ENCODE measurements at regions not wholly inside any gene's neighbourhood (a gene's known extent, or its start where the extent isn't known, plus 50 kb on each side); places are given as distances from the start of the nearest gene placed in this dataset.

- Histone ChIP-seq H3K79me2 (ENCODE audit: control insufficient read depth, low read length) (no peaks in the 10 kb centered on the region), H3K9me2 (replicated peaks; ENCODE audit: control insufficient read depth, low read length) (no peaks in the 10 kb centered on the region), H3F3A (ENCODE audit: control insufficient read depth, insufficient read depth) (no peaks in the 10 kb centered on the region), H3K27me3 (ENCODE audit: control insufficient read depth, low read length) (no peaks in the 10 kb centered on the region), H3K4me2 (ENCODE audit: low read length) (no peak overlapping the region), H3K4me1 (ENCODE audit: control insufficient read depth, low read length) (peaks cover 5% of the 10 kb centered on the region; the same call in 1 of the 2 replicates), H3K36me3 (ENCODE audit: control insufficient read depth, low read length) (no peaks in the 10 kb centered on the region), H3K9me3 (ENCODE audit: control insufficient read depth, insufficient read depth, low read length) (no peaks in the 10 kb centered on the region), H3K27ac (ENCODE audit: low read depth, low read length) (no peak overlapping the region), H3K4me3 (ENCODE audit: low read length) (no peak overlapping the region), H4K20me1 (ENCODE audit: control insufficient read depth, insufficient read depth, low read depth, low read length) (no peaks in the 10 kb centered on the region)
- TF ChIP-seq CTCF (IDR thresholded peaks at IDR 0.05; ENCODE audit: low read depth, low read length, poor library complexity, severe bottlenecking): no peak
- no peak for TF ChIP-seq EZH2phosphoT487 (IDR thresholded peaks at IDR 0.05; ENCODE audit: borderline replicate concordance, low read length)
Observed at GRCh38 chr2:7419814-7420311, 502.7 kb downstream of the RNF144A start.

GRCh38 chr2:7420530-7420929, 503.3 kb downstream of the RNF144A start:
- H4K20me1 ChIP-seq (ENCODE audit: control insufficient read depth, insufficient read depth, low read depth, low read length): no peaks in the 10 kb centered on the region
- H3K79me2 ChIP-seq (ENCODE audit: control insufficient read depth, low read length): no peaks in the 10 kb centered on the region
- TF ChIP-seq EZH2phosphoT487 (IDR thresholded peaks at IDR 0.05; ENCODE audit: borderline replicate concordance, low read length) (no peak), CTCF (IDR thresholded peaks at IDR 0.05; ENCODE audit: low read depth, low read length, poor library complexity, severe bottlenecking) (no peak)

GRCh38 chr2:7424481-7424880, 507.3 kb downstream of the RNF144A start:
- H3K9me3 ChIP-seq (ENCODE audit: control insufficient read depth, insufficient read depth, low read length): no peaks in the 10 kb centered on the region; the same call in 1 of the 2 replicates
- no peaks in the 10 kb centered on the region for H3K9me2 ChIP-seq (replicated peaks; ENCODE audit: control insufficient read depth, low read length)
- TF ChIP-seq EZH2phosphoT487 (IDR thresholded peaks at IDR 0.05; ENCODE audit: borderline replicate concordance, low read length) (no peak), CTCF (IDR thresholded peaks at IDR 0.05; ENCODE audit: low read depth, low read length, poor library complexity, severe bottlenecking) (no peak)
- H3K4me2 ChIP-seq (ENCODE audit: low read length): no peak overlapping the region
- H3K27ac ChIP-seq (ENCODE audit: low read depth, low read length): no peak overlapping the region
- no peaks in the 10 kb centered on the region for H3K79me2 ChIP-seq (ENCODE audit: control insufficient read depth, low read length)
- H4K20me1 ChIP-seq (ENCODE audit: control insufficient read depth, insufficient read depth, low read depth, low read length): no peaks in the 10 kb centered on the region
- no peaks in the 10 kb centered on the region for H3K27me3 ChIP-seq (ENCODE audit: control insufficient read depth, low read length)
- H3K4me1 ChIP-seq (ENCODE audit: control insufficient read depth, low read length): peaks cover 30% of the 10 kb centered on the region
- H3K4me3 ChIP-seq (ENCODE audit: low read length): no peak overlapping the region
- peaks cover 5% of the 10 kb centered on the region; the same call in 1 of the 2 replicates for H3F3A ChIP-seq (ENCODE audit: control insufficient read depth, insufficient read depth)
- no peaks in the 10 kb centered on the region; the same call in 1 of the 2 replicates for H3K36me3 ChIP-seq (ENCODE audit: control insufficient read depth, low read length)

More at GRCh38 chr2:7420530-7420929, 503.3 kb downstream of the RNF144A start:
- Histone ChIP-seq H3K36me3 (ENCODE audit: control insufficient read depth, low read length) (no peaks in the 10 kb centered on the region), H3K27ac (ENCODE audit: low read depth, low read length) (no peak overlapping the region), H3K4me1 (ENCODE audit: control insufficient read depth, low read length) (peaks cover 5% of the 10 kb centered on the region; the same call in 1 of the 2 replicates), H3K9me2 (replicated peaks; ENCODE audit: control insufficient read depth, low read length) (no peaks in the 10 kb centered on the region), H3K27me3 (ENCODE audit: control insufficient read depth, low read length) (no peaks in the 10 kb centered on the region), H3K9me3 (ENCODE audit: control insufficient read depth, insufficient read depth, low read length) (no peaks in the 10 kb centered on the region), H3K4me3 (ENCODE audit: low read length) (no peak overlapping the region), H3K4me2 (ENCODE audit: low read length) (no peak overlapping the region), H3F3A (ENCODE audit: control insufficient read depth, insufficient read depth) (no peaks in the 10 kb centered on the region)

Data from DOHH2 (cell line).